ENCODE measurements at regions not wholly inside any gene's neighbourhood (a gene's known extent, or its start where the extent isn't known, plus 50 kb on each side); places are given as distances from the start of the nearest gene placed in this dataset.

DNA sequence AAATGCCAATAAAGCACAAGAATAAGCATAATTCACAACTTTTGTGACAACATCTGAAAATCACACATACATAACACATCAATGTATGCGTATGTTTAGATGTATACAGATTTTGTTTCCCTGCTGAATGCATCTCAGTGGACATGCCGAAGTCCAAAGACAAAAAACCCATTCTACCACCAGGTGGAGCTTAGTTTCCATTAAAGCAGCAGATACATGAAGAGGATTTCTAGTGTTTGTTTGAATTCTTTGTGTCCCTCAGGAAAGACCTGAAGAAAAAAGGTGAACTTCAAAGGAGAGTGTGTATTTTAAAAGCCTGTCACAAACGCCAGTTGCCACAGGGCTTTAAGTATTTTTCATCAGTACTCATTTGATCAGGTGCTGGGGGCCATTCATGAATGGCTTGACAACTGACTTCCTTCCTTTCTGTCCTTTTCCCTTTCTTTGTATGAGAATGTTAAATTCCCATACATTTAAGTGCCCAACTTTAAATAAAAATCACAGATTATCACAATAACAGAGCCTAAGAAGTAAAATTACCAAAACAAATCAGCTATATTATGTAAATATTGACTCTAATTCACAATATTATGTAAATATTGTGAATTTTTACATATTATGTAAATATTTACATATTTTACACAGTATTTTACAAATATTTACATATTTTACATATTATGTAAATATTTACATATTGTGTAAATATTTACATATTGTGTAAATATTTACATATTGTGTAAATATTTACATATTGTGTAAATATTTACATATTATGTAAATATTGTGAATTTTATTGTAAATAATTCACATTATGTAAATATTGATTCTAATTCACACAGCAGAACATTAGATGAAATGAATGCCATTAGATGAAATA is 343.0 kb downstream of the CRPPA start:
- ChIA-PET POLR2A (interaction anchor here (0.7 kb wide), 1 partner anchor 487 kb away, joined by 3 read pairs; no protein-coding TSS in a partner anchor), CTCF (interaction anchor here (1.1 to 4.9 kb wide), 5 partner anchors 11 to 487 kb away, joined by 3 to 33 read pairs (median 4); no protein-coding TSS in a partner anchor)
- intact Hi-C loops (cut with micrococcal nuclease), result loop anchor here (2.0 kb wide), 1 partner anchor 486 kb away; no protein-coding TSS in a partner anchor
- TF ChIP-seq, protein P1, sequence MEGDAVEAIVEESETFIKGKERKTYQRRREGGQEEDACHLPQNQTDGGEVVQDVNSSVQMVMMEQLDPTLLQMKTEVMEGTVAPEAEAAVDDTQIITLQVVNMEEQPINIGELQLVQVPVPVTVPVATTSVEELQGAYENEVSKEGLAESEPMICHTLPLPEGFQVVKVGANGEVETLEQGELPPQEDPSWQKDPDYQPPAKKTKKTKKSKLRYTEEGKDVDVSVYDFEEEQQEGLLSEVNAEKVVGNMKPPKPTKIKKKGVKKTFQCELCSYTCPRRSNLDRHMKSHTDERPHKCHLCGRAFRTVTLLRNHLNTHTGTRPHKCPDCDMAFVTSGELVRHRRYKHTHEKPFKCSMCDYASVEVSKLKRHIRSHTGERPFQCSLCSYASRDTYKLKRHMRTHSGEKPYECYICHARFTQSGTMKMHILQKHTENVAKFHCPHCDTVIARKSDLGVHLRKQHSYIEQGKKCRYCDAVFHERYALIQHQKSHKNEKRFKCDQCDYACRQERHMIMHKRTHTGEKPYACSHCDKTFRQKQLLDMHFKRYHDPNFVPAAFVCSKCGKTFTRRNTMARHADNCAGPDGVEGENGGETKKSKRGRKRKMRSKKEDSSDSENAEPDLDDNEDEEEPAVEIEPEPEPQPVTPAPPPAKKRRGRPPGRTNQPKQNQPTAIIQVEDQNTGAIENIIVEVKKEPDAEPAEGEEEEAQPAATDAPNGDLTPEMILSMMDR (IDR thresholded peaks at IDR 0.05), result peak; percentile 55
- no peak overlapping the region for H3K4me3 Mint-ChIP-seq
- no peaks in the 10 kb centered on the region for H3K36me3 Mint-ChIP-seq (ENCODE audit: low read depth)
- H3K4me1 Mint-ChIP-seq (ENCODE audit: low read depth), result no peaks in the 10 kb centered on the region
- DNase-seq, result peak; percentile 30
- H3K9me3 Mint-ChIP-seq, result no peaks in the 10 kb centered on the region
- ATAC-seq, result no peak
- H3K27ac Mint-ChIP-seq, result no peak overlapping the region
- H3K27me3 Mint-ChIP-seq, result no peaks in the 10 kb centered on the region

DNA sequence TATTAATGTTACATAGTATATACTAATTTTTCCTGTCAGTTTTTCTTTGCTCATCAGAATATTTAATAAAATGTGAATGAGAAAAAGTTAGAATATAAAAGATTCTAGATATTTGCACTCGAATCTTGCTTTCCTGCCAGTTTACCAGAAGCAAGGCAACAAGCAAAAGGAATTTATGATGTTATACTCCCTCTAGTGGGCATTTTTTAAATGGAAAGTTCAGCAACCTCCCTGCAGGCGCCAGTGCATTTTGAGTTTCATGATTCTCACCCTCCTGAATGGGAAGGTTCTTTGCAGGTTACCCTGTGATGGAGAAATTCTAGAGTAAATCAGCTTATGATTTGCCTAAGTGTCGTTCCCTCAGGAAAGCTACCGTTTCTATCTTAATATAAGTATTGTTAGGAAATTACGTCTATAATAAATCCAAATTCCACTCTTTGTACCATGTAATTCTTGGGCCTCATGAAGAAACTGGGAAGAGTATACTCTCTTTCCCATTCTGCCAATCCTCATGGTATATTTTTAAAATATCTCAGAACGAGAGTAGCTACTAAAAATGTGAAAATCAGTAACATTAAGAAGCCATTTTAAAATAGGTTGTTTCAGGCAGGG is 350.0 kb downstream of the CRPPA start:
- peak; percentile 45 for ATAC-seq
- CTCF ChIA-PET, result interaction anchor here (0.9 to 1.2 kb wide), 5 partner anchors 9 to 56 kb away, joined by 3 to 4 read pairs (median 3); no protein-coding TSS in a partner anchor

DNA sequence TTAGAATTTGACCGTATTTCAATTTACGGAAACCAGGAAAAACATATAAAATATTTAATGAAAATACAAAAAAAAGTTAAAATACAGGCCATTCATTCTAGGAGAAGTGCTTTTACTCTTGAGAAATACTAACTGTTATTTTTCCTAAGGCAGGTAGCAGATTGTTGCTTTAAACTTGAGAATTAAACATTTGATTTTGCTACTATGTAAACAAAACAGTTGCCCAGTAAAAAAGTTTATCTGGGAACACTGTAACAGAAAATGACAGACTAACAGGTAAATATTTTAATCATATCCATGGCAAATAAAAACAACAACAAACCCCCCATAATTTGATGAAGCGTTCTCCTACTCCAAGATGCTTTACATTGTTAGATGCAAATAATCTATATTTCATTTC is 350.5 kb downstream of the CRPPA start:
- H3K36me3 Mint-ChIP-seq (ENCODE audit: low read depth), result no peaks in the 10 kb centered on the region
- no peaks in the 10 kb centered on the region for H3K27me3 Mint-ChIP-seq
- TF ChIP-seq, protein P1 (IDR thresholded peaks at IDR 0.05), result no peak
- DNase-seq, result no peak
- H3K9me3 Mint-ChIP-seq, result no peaks in the 10 kb centered on the region
- no peak for ATAC-seq
- intact Hi-C loops (cut with micrococcal nuclease), result loop anchor here (5.0 kb wide), 1 partner anchor 764 kb away; no protein-coding TSS in a partner anchor
- ChIA-PET POLR2A (no interaction called here), CTCF (interaction anchor here (1.0 to 1.2 kb wide), 3 partner anchors 8 to 57 kb away, joined by 3 to 4 read pairs (median 3); no protein-coding TSS in a partner anchor)
- H3K27ac Mint-ChIP-seq, result no peak overlapping the region
- no peak overlapping the region for H3K4me3 Mint-ChIP-seq
- H3K4me1 Mint-ChIP-seq (ENCODE audit: low read depth), result no peaks in the 10 kb centered on the region

More for the DNA sequence above, 350.0 kb downstream of the CRPPA start:
- no peaks in the 10 kb centered on the region for H3K9me3 Mint-ChIP-seq
- intact Hi-C loops (cut with micrococcal nuclease), result loop anchor here (5.0 kb wide), 1 partner anchor 764 kb away; no protein-coding TSS in a partner anchor
- no peaks in the 10 kb centered on the region for H3K27me3 Mint-ChIP-seq
- H3K27ac Mint-ChIP-seq, result no peak overlapping the region
- H3K4me1 Mint-ChIP-seq (ENCODE audit: low read depth), result no peaks in the 10 kb centered on the region
- H3K4me3 Mint-ChIP-seq, result no peak overlapping the region
- DNase-seq, result peak; percentile 8
- POLR2A ChIA-PET, result interaction anchor here (0.6 kb wide), 1 partner anchor 30 kb away, joined by 6 read pairs; no protein-coding TSS in a partner anchor
- H3K36me3 Mint-ChIP-seq (ENCODE audit: low read depth), result no peaks in the 10 kb centered on the region
- TF ChIP-seq, protein P1 (IDR thresholded peaks at IDR 0.05), result peak; percentile 83

DNA sequence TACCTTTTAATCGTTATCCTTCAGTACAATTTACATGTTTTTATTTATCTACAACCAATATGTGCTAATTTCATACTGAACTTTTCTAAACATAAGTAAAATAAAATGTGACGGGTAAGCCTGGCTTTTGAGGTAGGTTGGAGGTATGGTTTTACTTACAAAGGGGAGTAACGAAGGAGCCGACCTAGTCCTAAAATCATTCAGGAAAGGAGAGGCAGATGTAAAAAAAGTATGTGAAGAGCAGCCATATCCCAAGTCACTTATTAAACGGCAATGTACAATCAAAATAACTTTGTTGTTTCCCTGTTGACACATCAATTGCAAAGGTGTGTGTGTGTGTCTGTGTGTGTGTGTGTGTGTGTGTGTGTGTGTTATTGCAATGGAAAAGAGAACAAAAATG is 351.3 kb downstream of the CRPPA start:
- Mint-ChIP-seq H3K4me3 (no peak overlapping the region), H3K27me3 (no peaks in the 10 kb centered on the region), H3K4me1 (ENCODE audit: low read depth) (no peaks in the 10 kb centered on the region), H3K27ac (no peak overlapping the region), H3K36me3 (ENCODE audit: low read depth) (no peaks in the 10 kb centered on the region), H3K9me3 (no peaks in the 10 kb centered on the region)
- intact Hi-C loops (cut with micrococcal nuclease), result loop anchor here (5.0 kb wide), 1 partner anchor 763 kb away; no protein-coding TSS in a partner anchor
- ChIA-PET POLR2A (no interaction called here), CTCF (no interaction called here)
- ATAC-seq, result no peak
- no peak for DNase-seq
- TF ChIP-seq, protein P1 (IDR thresholded peaks at IDR 0.05), result no peak
